ENCODE measurements at regions not wholly inside any gene's neighbourhood (a gene's known extent, or its start where the extent isn't known, plus 50 kb on each side); places are given as distances from the start of the nearest gene placed in this dataset.

DNA sequence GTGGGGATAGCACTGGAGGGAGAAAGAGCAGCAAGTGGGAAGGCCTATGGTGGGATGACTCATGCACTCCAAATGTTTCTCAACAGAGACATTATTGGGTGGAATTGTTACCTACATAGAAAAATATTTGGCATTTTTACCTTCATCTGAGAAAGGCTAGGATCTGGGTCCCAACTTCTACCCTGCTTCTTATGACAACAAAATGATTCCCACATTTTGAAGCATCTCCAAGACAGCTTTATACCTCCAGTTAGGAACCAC is 908.9 kb upstream of the GYPC start:
- Histone ChIP-seq H3K9me3 (ENCODE audit: insufficient read depth, low read depth, low read length) (no peaks in the 10 kb centered on the region), H3F3A (ENCODE audit: low read depth) (no peaks in the 10 kb centered on the region), H3K36me3 (ENCODE audit: insufficient read depth, low read length) (no peaks in the 10 kb centered on the region), H2AFZ (ENCODE audit: low read length) (no peak overlapping the region), H3K9ac (ENCODE audit: low read depth, low read length, poor library complexity, severe bottlenecking) (no peak overlapping the region), H3K9me2 (replicated peaks; ENCODE audit: low read depth, low read length) (no peaks in the 10 kb centered on the region), H4K20me1 (ENCODE audit: insufficient read depth, low read length, poor library complexity, severe bottlenecking) (no peaks in the 10 kb centered on the region), H3K4me3 (ENCODE audit: low read length, poor library complexity, severe bottlenecking) (no peak overlapping the region), H3K4me1 (ENCODE audit: insufficient read depth, low read length, poor library complexity, severe bottlenecking) (no peaks in the 10 kb centered on the region), H3K4me2 (ENCODE audit: low read depth, low read length, poor library complexity, severe bottlenecking) (no peak overlapping the region), H3K27me3 (ENCODE audit: insufficient read depth, low read length, poor library complexity, severe bottlenecking) (no peaks in the 10 kb centered on the region), H3K79me2 (ENCODE audit: insufficient read depth, low read length) (no peaks in the 10 kb centered on the region)
- TF ChIP-seq CTCF (conservative IDR thresholded peaks at IDR 0.05; ENCODE audit: low read length) = no peak
- no peak for TF ChIP-seq EZH2phosphoT487 (IDR thresholded peaks at IDR 0.05; ENCODE audit: borderline replicate concordance)

DNA sequence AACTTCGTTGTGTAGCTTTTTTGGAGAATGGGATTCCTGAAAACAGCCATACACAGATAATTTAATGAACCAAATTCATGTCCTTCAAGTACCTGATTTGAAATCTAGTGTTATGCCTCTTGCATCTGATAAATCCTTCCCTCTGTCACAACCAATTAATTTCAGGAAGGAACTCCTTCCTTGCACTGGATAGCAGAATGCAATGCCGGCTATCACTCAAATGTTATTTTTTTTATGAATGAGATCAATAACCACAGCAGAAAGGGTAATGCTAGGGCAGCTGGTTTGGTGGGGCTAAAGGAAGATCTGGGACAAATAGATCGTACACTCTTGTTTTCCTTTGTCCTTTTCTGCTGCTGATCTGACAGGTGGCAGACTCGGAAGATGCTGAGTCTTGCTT is 899.5 kb upstream of the GYPC start:
- Histone ChIP-seq H3F3A (ENCODE audit: low read depth) (no peaks in the 10 kb centered on the region), H3K9ac (ENCODE audit: low read depth, low read length, poor library complexity, severe bottlenecking) (no peak overlapping the region), H4K20me1 (ENCODE audit: insufficient read depth, low read length, poor library complexity, severe bottlenecking) (no peaks in the 10 kb centered on the region), H2AFZ (ENCODE audit: low read length) (no peak overlapping the region), H3K9me2 (replicated peaks; ENCODE audit: low read depth, low read length) (no peaks in the 10 kb centered on the region), H3K27me3 (ENCODE audit: insufficient read depth, low read length, poor library complexity, severe bottlenecking) (no peaks in the 10 kb centered on the region), H3K4me1 (ENCODE audit: insufficient read depth, low read length, poor library complexity, severe bottlenecking) (no peaks in the 10 kb centered on the region), H3K9me3 (ENCODE audit: insufficient read depth, low read depth, low read length) (no peaks in the 10 kb centered on the region), H3K36me3 (ENCODE audit: insufficient read depth, low read length) (no peaks in the 10 kb centered on the region), H3K4me2 (ENCODE audit: low read depth, low read length, poor library complexity, severe bottlenecking) (no peak overlapping the region), H3K4me3 (ENCODE audit: low read length, poor library complexity, severe bottlenecking) (no peak overlapping the region), H3K79me2 (ENCODE audit: insufficient read depth, low read length) (no peaks in the 10 kb centered on the region)
- TF ChIP-seq EZH2phosphoT487 (IDR thresholded peaks at IDR 0.05; ENCODE audit: borderline replicate concordance) = no peak
- no peak for TF ChIP-seq CTCF (conservative IDR thresholded peaks at IDR 0.05; ENCODE audit: low read length)

DNA sequence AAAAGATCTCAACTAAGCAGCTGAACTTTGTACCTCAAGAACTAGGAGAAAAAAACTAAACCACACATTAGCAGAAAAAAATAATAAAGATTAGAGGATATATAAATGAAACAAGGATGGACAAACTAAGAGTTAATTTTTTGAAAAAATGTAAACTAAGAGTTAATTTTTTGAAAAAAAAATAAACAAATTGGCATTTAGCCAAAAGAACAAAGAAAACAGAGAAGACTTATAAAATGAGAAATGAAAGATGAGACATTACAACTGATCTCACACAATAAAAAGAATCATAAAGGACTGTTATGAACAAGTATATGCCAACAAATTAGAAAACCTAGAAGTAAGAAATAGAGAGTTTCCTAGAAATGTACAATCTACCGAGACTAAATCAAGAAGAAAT is 859.2 kb upstream of the GYPC start:
- no peaks in the 10 kb centered on the region for H3K9me3 ChIP-seq (ENCODE audit: insufficient read depth, low read depth, low read length)
- no peaks in the 10 kb centered on the region for H3K9me2 ChIP-seq (replicated peaks; ENCODE audit: low read depth, low read length)
- H3K36me3 ChIP-seq (ENCODE audit: insufficient read depth, low read length) = no peaks in the 10 kb centered on the region
- no peaks in the 10 kb centered on the region for H4K20me1 ChIP-seq (ENCODE audit: insufficient read depth, low read length, poor library complexity, severe bottlenecking)
- no peaks in the 10 kb centered on the region for H3F3A ChIP-seq (ENCODE audit: low read depth)
- H3K4me3 ChIP-seq (ENCODE audit: low read length, poor library complexity, severe bottlenecking) = no peak overlapping the region
- TF ChIP-seq CTCF (conservative IDR thresholded peaks at IDR 0.05; ENCODE audit: low read length) = no peak
- no peak for TF ChIP-seq EZH2phosphoT487 (IDR thresholded peaks at IDR 0.05; ENCODE audit: borderline replicate concordance)
- no peak overlapping the region for H3K4me2 ChIP-seq (ENCODE audit: low read depth, low read length, poor library complexity, severe bottlenecking)
- no peaks in the 10 kb centered on the region for H3K4me1 ChIP-seq (ENCODE audit: insufficient read depth, low read length, poor library complexity, severe bottlenecking)
- no peaks in the 10 kb centered on the region for H3K79me2 ChIP-seq (ENCODE audit: insufficient read depth, low read length)
- H3K27me3 ChIP-seq (ENCODE audit: insufficient read depth, low read length, poor library complexity, severe bottlenecking) = no peaks in the 10 kb centered on the region
- H2AFZ ChIP-seq (ENCODE audit: low read length) = no peak overlapping the region
- H3K9ac ChIP-seq (ENCODE audit: low read depth, low read length, poor library complexity, severe bottlenecking) = no peak overlapping the region

Data from Loucy (cell line).